ENCODE measurements at regions not wholly inside any gene's neighbourhood (a gene's known extent, or its start where the extent isn't known, plus 50 kb on each side); places are given as distances from the start of the nearest gene placed in this dataset.

- TF ChIP-seq FOXK2 (IDR thresholded peaks at IDR 0.05) (no peak), TARDBP (IDR thresholded peaks at IDR 0.05) (no peak), HDGF (IDR thresholded peaks at IDR 0.05; ENCODE audit: borderline replicate concordance) (no peak), NFRKB (IDR thresholded peaks at IDR 0.05) (no peak), SP1 (IDR thresholded peaks at IDR 0.05) (no peak), BHLHE40 (IDR thresholded peaks at IDR 0.05; ENCODE audit: borderline replicate concordance) (no peak), ZNF384 (IDR thresholded peaks at IDR 0.05) (no peak), FOXM1 (IDR thresholded peaks at IDR 0.05; ENCODE audit: borderline replicate concordance) (no peak), PKNOX1 (IDR thresholded peaks at IDR 0.05) (no peak), FOXA1 (IDR thresholded peaks at IDR 0.05) (no peak), ARNT (IDR thresholded peaks at IDR 0.05) (no peak), CTBP1 (IDR thresholded peaks at IDR 0.05; ENCODE audit: borderline replicate concordance) (no peak), SUZ12 (IDR thresholded peaks at IDR 0.05) (no peak), ELF4 (IDR thresholded peaks at IDR 0.05) (no peak), L3MBTL2 (conservative IDR thresholded peaks at IDR 0.05) (no peak), LEF1 (IDR thresholded peaks at IDR 0.05; ENCODE audit: borderline replicate concordance) (no peak)
- no peak for DNase-seq (ENCODE audit: extremely low spot score)
- ChIA-PET POLR2A (no interaction called here), CTCF (no interaction called here)
Observed at GRCh38 chr11:29879560-29879959, 137.3 kb downstream of the KCNA4 start.

DNA sequence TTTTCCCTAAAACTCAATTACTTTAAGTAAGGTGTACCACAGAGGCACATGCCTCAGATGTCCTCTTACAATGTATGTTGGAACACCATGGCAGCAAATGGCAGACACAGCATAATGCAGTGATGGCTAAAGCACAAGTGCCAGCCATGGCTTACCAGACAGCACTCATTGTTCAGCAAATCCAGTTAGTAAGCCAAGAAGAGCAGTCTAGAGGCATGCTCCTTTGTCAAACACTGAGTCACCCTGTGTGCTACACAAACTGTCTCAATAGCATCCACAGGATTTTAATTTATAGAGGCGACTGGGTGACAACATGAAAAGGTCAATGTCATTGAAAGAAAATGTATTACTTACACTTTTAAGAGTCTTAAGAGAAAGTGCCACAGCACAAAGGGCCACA lies 140.6 kb downstream of the KCNA4 start:
- TF ChIP-seq HDGF (IDR thresholded peaks at IDR 0.05; ENCODE audit: borderline replicate concordance) (no peak), FOXA1 (IDR thresholded peaks at IDR 0.05) (no peak), ELF4 (IDR thresholded peaks at IDR 0.05) (no peak), FOXK2 (IDR thresholded peaks at IDR 0.05) (no peak), ARNT (IDR thresholded peaks at IDR 0.05) (no peak), SUZ12 (IDR thresholded peaks at IDR 0.05) (no peak), PKNOX1 (IDR thresholded peaks at IDR 0.05) (no peak), FOXM1 (IDR thresholded peaks at IDR 0.05; ENCODE audit: borderline replicate concordance) (no peak), ZNF384 (IDR thresholded peaks at IDR 0.05) (no peak), BHLHE40 (IDR thresholded peaks at IDR 0.05; ENCODE audit: borderline replicate concordance) (no peak), NFRKB (IDR thresholded peaks at IDR 0.05) (no peak), L3MBTL2 (conservative IDR thresholded peaks at IDR 0.05) (no peak), LEF1 (IDR thresholded peaks at IDR 0.05; ENCODE audit: borderline replicate concordance) (no peak), TARDBP (IDR thresholded peaks at IDR 0.05) (no peak), CTBP1 (IDR thresholded peaks at IDR 0.05; ENCODE audit: borderline replicate concordance) (no peak)
- no peak for DNase-seq (ENCODE audit: extremely low spot score)
- CTCF ChIA-PET = no interaction called here
- POLR2A ChIA-PET = no interaction called here

DNA sequence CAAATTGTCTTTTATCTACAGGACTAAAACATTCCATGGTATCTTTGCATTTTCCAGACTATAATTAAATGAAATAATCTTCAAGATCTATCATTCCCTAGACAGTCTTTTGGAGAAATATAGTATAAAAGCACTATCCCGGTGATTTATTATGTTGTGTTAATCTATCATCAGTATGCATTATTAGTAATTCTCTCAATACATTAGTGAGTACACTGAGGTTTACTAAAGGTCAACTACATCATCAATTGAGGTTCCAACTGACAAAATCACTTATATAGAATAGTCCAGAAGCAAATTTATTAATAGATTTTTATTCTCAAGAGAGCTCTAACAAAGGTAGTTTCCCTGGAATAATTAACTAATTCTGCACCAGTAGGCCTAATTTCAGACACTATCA lies 169.6 kb downstream of the KCNA4 start:
- CTCF ChIA-PET = no interaction called here
- no peak for TF ChIP-seq TARDBP (IDR thresholded peaks at IDR 0.05)
- no peak for TF ChIP-seq HDGF (IDR thresholded peaks at IDR 0.05; ENCODE audit: borderline replicate concordance)
- DNase-seq (ENCODE audit: extremely low spot score) = no peak
- POLR2A ChIA-PET = no interaction called here

DNA sequence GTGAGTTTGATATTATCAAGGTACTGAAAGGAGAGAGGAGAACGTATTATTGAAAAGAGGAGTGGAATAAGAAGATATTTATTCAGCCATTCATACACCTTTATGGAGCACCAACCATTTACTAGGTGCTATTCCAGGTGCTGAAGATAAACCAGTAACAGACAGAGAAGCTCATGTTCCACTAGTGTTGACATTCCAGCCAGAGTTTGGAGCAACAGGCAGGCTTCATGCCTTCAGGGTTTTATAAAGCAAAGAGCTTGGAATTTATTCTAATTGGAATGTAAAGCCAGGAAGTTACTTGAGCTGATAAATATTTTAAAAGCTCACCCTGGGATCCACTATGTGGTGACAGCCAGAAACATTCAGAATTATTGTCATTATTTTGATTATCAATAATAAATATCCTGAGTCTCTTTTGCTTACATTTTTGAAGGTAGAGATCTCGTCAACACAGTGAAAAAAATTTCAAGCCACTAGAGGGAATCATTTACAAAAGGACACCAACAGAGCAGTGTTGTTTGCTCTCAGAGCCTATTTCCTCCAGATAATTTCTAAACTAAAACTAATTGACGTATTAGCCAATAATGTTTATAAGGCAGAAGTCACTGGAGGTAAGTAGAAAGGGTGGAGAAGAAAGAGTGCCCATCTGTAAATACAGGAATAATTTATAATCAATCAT lies 172.0 kb downstream of the KCNA4 start:
- ChIA-PET CTCF (interaction anchor here (0.8 kb wide), 1 partner anchor 463 kb away, joined by 3 read pairs; no protein-coding TSS in a partner anchor), POLR2A (no interaction called here)
- TF ChIP-seq HDGF (IDR thresholded peaks at IDR 0.05; ENCODE audit: borderline replicate concordance) (no peak), L3MBTL2 (conservative IDR thresholded peaks at IDR 0.05) (no peak), SP1 (IDR thresholded peaks at IDR 0.05) (no peak), CTBP1 (IDR thresholded peaks at IDR 0.05; ENCODE audit: borderline replicate concordance) (no peak), ARNT (IDR thresholded peaks at IDR 0.05) (no peak), LEF1 (IDR thresholded peaks at IDR 0.05; ENCODE audit: borderline replicate concordance) (no peak), SUZ12 (IDR thresholded peaks at IDR 0.05) (no peak), ELF4 (IDR thresholded peaks at IDR 0.05) (no peak), FOXK2 (IDR thresholded peaks at IDR 0.05) (no peak), FOXA1 (IDR thresholded peaks at IDR 0.05) (no peak), NFRKB (IDR thresholded peaks at IDR 0.05) (no peak), BHLHE40 (IDR thresholded peaks at IDR 0.05; ENCODE audit: borderline replicate concordance) (no peak), TARDBP (IDR thresholded peaks at IDR 0.05) (no peak), PKNOX1 (IDR thresholded peaks at IDR 0.05) (no peak), ZNF384 (IDR thresholded peaks at IDR 0.05) (no peak), FOXM1 (IDR thresholded peaks at IDR 0.05; ENCODE audit: borderline replicate concordance) (no peak)
- no peak for DNase-seq (ENCODE audit: extremely low spot score)

- ChIA-PET POLR2A (no interaction called here), CTCF (interaction anchor here (0.8 kb wide), 1 partner anchor 464 kb away, joined by 3 read pairs; no protein-coding TSS in a partner anchor)
- TF ChIP-seq SP1 (IDR thresholded peaks at IDR 0.05) (no peak), FOXK2 (IDR thresholded peaks at IDR 0.05) (no peak), SUZ12 (IDR thresholded peaks at IDR 0.05) (no peak)
- no peak for DNase-seq (ENCODE audit: extremely low spot score)
Observed at GRCh38 chr11:29844031-29844430, 172.8 kb downstream of the KCNA4 start.

DNA sequence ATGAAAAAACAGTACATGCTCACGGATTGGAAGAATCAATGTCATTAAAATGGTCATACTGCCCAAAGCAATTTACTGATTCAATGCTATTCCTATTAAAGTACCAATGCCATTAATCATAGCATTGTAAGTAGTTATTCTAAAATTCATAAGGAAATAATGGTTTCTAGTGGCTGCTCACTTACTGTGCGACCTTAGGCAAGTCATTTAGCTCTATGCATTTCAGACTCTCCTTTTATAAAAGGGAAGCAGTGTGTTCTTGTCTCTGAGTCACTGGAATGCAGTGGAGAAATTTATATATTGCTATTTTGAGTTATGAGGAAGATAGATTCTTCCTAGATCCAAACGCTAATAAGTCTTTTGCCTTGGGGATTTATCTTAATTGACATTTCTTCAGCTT lies 174.8 kb downstream of the KCNA4 start:
- no peak for TF ChIP-seq LEF1 (IDR thresholded peaks at IDR 0.05; ENCODE audit: borderline replicate concordance)
- no peak for TF ChIP-seq CTBP1 (IDR thresholded peaks at IDR 0.05; ENCODE audit: borderline replicate concordance)
- no peak for TF ChIP-seq ARNT (IDR thresholded peaks at IDR 0.05)
- no peak for TF ChIP-seq FOXK2 (IDR thresholded peaks at IDR 0.05)
- no peak for DNase-seq (ENCODE audit: extremely low spot score)
- ChIA-PET POLR2A (no interaction called here), CTCF (interaction anchor here (0.6 kb wide), 1 partner anchor 239 kb away, joined by 5 read pairs; no protein-coding TSS in a partner anchor)
